GM12865 (cell line): ENCODE measurements at regions not wholly inside any gene's neighbourhood (a gene's known extent, or its start where the extent isn't known, plus 50 kb on each side); places are given as distances from the start of the nearest gene placed in this dataset.

Experiments used
- DNase-seq: peaks from one replicate; pipeline ENCODE4 v3.0.0; 2010; ENCODE audit warnings: low read depth
- H3K4me3 ChIP-seq: 2 replicates; pipeline ENCODE4 v1.5.1; 2011; ENCODE audit warnings: mild to moderate bottlenecking, low read depth, low read length, control low read depth
- TF ChIP-seq, protein P1 (sequence below): IDR thresholded peaks from 2 replicates; pipeline ENCODE4 v1.5.1; 2011; ENCODE audit warnings: low read length, control low read depth, low read depth, inconsistent platforms; ENCODE audit not compliant: insufficient read depth; ENCODE audit errors: missing control alignments

- no peak overlapping the region for H3K4me3 ChIP-seq
- TF ChIP-seq, protein P1, sequence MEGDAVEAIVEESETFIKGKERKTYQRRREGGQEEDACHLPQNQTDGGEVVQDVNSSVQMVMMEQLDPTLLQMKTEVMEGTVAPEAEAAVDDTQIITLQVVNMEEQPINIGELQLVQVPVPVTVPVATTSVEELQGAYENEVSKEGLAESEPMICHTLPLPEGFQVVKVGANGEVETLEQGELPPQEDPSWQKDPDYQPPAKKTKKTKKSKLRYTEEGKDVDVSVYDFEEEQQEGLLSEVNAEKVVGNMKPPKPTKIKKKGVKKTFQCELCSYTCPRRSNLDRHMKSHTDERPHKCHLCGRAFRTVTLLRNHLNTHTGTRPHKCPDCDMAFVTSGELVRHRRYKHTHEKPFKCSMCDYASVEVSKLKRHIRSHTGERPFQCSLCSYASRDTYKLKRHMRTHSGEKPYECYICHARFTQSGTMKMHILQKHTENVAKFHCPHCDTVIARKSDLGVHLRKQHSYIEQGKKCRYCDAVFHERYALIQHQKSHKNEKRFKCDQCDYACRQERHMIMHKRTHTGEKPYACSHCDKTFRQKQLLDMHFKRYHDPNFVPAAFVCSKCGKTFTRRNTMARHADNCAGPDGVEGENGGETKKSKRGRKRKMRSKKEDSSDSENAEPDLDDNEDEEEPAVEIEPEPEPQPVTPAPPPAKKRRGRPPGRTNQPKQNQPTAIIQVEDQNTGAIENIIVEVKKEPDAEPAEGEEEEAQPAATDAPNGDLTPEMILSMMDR = no peak
- no peak for DNase-seq
Measured at GRCh38 chr12:18907127-18907526, 169.2 kb downstream of the CAPZA3 start.

DNA sequence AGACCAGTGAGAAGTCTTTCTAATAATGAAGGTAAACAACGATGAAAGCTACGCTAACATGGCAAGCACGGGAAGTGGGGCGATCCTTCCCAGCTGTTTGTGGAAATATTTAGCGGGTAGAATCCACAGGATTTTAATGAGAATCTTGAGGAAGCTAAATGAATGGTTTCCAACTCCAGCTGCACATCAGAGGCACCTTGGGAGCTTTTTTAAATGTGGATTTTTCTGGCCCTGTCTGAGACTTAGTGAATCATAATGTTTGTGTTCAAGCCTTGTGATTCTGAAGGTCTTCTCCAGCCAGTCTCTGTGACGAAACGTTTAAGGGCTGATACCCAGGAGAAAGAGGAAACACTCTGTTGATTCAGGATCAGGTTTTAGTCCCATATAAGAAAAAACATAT lies 169.8 kb downstream of the CAPZA3 start:
- DNase-seq = no peak
- TF ChIP-seq, protein P1 = no peak
- no peak overlapping the region for H3K4me3 ChIP-seq

GRCh38 chr12:18908191-18908590 lies 170.3 kb downstream of the CAPZA3 start:
- no peak for DNase-seq
- TF ChIP-seq, protein P1 = no peak
- no peak overlapping the region for H3K4me3 ChIP-seq

- H3K4me3 ChIP-seq = no peak overlapping the region
Measured at GRCh38 chr12:18919871-18920511, 182.1 kb downstream of the CAPZA3 start.

DNA sequence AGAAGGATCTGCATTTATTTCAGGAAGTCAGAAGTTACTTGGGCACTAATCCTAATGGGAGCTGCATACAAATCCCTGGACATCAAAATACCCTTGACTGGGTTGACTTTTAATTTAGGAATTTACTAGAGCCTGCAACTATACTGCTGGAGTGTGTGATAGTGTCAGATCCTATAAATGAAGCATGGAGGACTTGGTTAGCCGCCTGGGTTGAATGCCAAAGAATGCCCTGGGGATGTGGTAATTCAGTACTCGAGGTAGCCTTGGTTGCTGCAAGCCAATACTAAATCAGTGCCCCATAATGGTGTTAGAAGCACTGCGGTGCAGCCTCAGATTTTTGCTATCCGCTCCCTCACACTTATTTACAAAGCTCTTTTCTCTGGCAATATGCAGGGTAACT lies 184.9 kb downstream of the CAPZA3 start:
- no peak overlapping the region for H3K4me3 ChIP-seq
- DNase-seq = no peak
- TF ChIP-seq, protein P1 = no peak

More at GRCh38 chr12:18919871-18920511, 182.1 kb downstream of the CAPZA3 start:
- no peak for DNase-seq
- TF ChIP-seq, protein P1 = no peak

GRCh38 chr12:18923721-18924120 lies 185.8 kb downstream of the CAPZA3 start:
- no peak for DNase-seq
- TF ChIP-seq, protein P1 = no peak
- no peak overlapping the region for H3K4me3 ChIP-seq

GRCh38 chr12:18926188-18926587 lies 188.3 kb downstream of the CAPZA3 start:
- TF ChIP-seq, protein P1 = no peak
- H3K4me3 ChIP-seq = no peak overlapping the region
- DNase-seq = no peak
